Ectodermal cell (in vitro differentiated cells): ENCODE measurements at regions not wholly inside any gene's neighbourhood (a gene's known extent, or its start where the extent isn't known, plus 50 kb on each side); places are given as distances from the start of the nearest gene placed in this dataset.
"Not testable (repeated sequence)": the region's sequence is repeated elsewhere in the genome, so short reads cannot be mapped to it uniquely, and the experiment has no call there.

Source experiments
- H3K27ac ChIP-seq: 2 replicates; pipeline ENCODE4 v1.7.0; 2013; ENCODE audit warnings: mild to moderate bottlenecking, low read depth, low read length; ENCODE audit not compliant: insufficient read depth, poor library complexity, severe bottlenecking
- H3K27me3 ChIP-seq: 2 replicates; pipeline ENCODE4 v1.7.0; 2013; ENCODE audit warnings: mild to moderate bottlenecking, low read length; ENCODE audit not compliant: insufficient read depth, control insufficient read depth, poor library complexity, severe bottlenecking
- H3K36me3 ChIP-seq: one replicate; pipeline ENCODE4 v1.7.0; 2013; ENCODE audit warnings: low read length; ENCODE audit not compliant: control insufficient read depth, insufficient read depth
- H3K4me1 ChIP-seq: one replicate; pipeline ENCODE4 v1.7.0; 2013; ENCODE audit warnings: low read length; ENCODE audit not compliant: control insufficient read depth, insufficient read depth
- H3K4me3 ChIP-seq: 2 replicates; pipeline ENCODE4 v1.7.0; 2013; ENCODE audit warnings: low read depth, low read length, control low read depth; ENCODE audit not compliant: insufficient read depth
- H3K9me3 ChIP-seq: 2 replicates; pipeline ENCODE4 v1.7.0; 2013; ENCODE audit warnings: mild to moderate bottlenecking, low read length, moderate library complexity; ENCODE audit not compliant: control insufficient read depth
- WGBS, 2 experiments: methylation state at CpG; one replicate each; pipeline ENCODE4 v1.1.7; 2013; ENCODE audit warnings: missing lambda C conversion rate in 2 of 2; 5-methylcytosine and 5-hydroxymethylcytosine counted together

GRCh38 chrX:103428525-103428924, 52.2 kb downstream of the BEX3 start:
- H3K27ac ChIP-seq: no peak overlapping the region
- 85 to 90% methylated on average over 2 of the region's 2 CpGs for WGBS, 2 experiments
- H3K4me3 ChIP-seq: no peak overlapping the region
- H3K4me1 ChIP-seq: no peaks in the 10 kb centered on the region
- H3K9me3 ChIP-seq: no peaks in the 10 kb centered on the region
- H3K27me3 ChIP-seq: no peaks in the 10 kb centered on the region
- H3K36me3 ChIP-seq: no peaks in the 10 kb centered on the region

GRCh38 chrX:103429026-103429425, 52.7 kb downstream of the BEX3 start:
- not testable (repeated sequence) for H3K36me3 ChIP-seq, H3K27me3 ChIP-seq, H3K27ac ChIP-seq, H3K9me3 ChIP-seq, H3K4me1 ChIP-seq, H3K4me3 ChIP-seq
- 65 to 66% methylated on average over 7 of the region's 7 CpGs for whole genome bisulfite sequencing, 2 experiments

GRCh38 chrX:103431316-103431715, 55.0 kb downstream of the BEX3 start:
- WGBS, 2 experiments: 82 to 88% methylated on average over 7 of the region's 7 CpGs
- no peaks in the 10 kb centered on the region for H3K27me3 ChIP-seq
- H3K9me3 ChIP-seq: no peaks in the 10 kb centered on the region
- H3K4me3 ChIP-seq: no peak overlapping the region
- no peaks in the 10 kb centered on the region for H3K36me3 ChIP-seq
- H3K4me1 ChIP-seq: no peaks in the 10 kb centered on the region
- no peak overlapping the region for H3K27ac ChIP-seq

- not testable (repeated sequence) for H3K27ac ChIP-seq, H3K4me3 ChIP-seq, H3K4me1 ChIP-seq, H3K27me3 ChIP-seq, H3K9me3 ChIP-seq, H3K36me3 ChIP-seq
- 92 to 93% methylated on average over 4 to 5 of the region's 5 CpGs for WGBS, 2 experiments
Measured at GRCh38 chrX:103432841-103433240, 56.5 kb downstream of the BEX3 start.

- H3K9me3 ChIP-seq: no peaks in the 10 kb centered on the region
- WGBS, 2 experiments: 93% methylated on average over 4 to 5 of the region's 5 CpGs
- H3K4me3 ChIP-seq: no peak overlapping the region
- no peaks in the 10 kb centered on the region for H3K27me3 ChIP-seq
- no peaks in the 10 kb centered on the region for H3K36me3 ChIP-seq
- no peaks in the 10 kb centered on the region for H3K4me1 ChIP-seq
- no peak overlapping the region for H3K27ac ChIP-seq
Measured at GRCh38 chrX:103437147-103437873, 61.0 kb downstream of the BEX3 start.

- 14 to 16% methylated on average over 2 of the region's 2 CpGs for WGBS, 2 experiments
- H3K36me3 ChIP-seq: no peaks in the 10 kb centered on the region
- no peak overlapping the region for H3K27ac ChIP-seq
- no peaks in the 10 kb centered on the region for H3K27me3 ChIP-seq
- no peaks in the 10 kb centered on the region for H3K9me3 ChIP-seq
- H3K4me1 ChIP-seq: no peaks in the 10 kb centered on the region
- H3K4me3 ChIP-seq: no peak overlapping the region
Measured at GRCh38 chrX:103439161-103439560, 62.8 kb downstream of the BEX3 start.

GRCh38 chrX:103440621-103441020, 64.3 kb downstream of the BEX3 start:
- no peaks in the 10 kb centered on the region for H3K9me3 ChIP-seq
- no peak overlapping the region for H3K4me3 ChIP-seq
- no peak overlapping the region for H3K27ac ChIP-seq
- 93 to 95% methylated on average over 2 of the region's 2 CpGs for WGBS, 2 experiments
- H3K36me3 ChIP-seq: no peaks in the 10 kb centered on the region
- H3K27me3 ChIP-seq: no peaks in the 10 kb centered on the region
- H3K4me1 ChIP-seq: no peaks in the 10 kb centered on the region

GRCh38 chrX:103441878-103442535, 65.7 kb downstream of the BEX3 start:
- no peaks in the 10 kb centered on the region for H3K27me3 ChIP-seq
- no peak overlapping the region for H3K27ac ChIP-seq
- H3K4me3 ChIP-seq: no peak overlapping the region
- H3K4me1 ChIP-seq: peaks cover 9% of the 10 kb centered on the region
- no peaks in the 10 kb centered on the region for H3K9me3 ChIP-seq
- H3K36me3 ChIP-seq: no peaks in the 10 kb centered on the region
- 91 to 94% methylated on average over 4 of the region's 4 CpGs for WGBS, 2 experiments

GRCh38 chrX:103442536-103442901, 66.2 kb downstream of the BEX3 start:
- no peak overlapping the region for H3K27ac ChIP-seq

GRCh38 chrX:103446665-103447302, 70.4 kb downstream of the BEX3 start:
- Histone ChIP-seq H3K4me3 (no peak overlapping the region), H3K27ac (peak overlapping the region; percentile 76), H3K27me3 (no peaks in the 10 kb centered on the region), H3K9me3 (no peaks in the 10 kb centered on the region), H3K36me3 (no peaks in the 10 kb centered on the region), H3K4me1 (peaks cover 9% of the 10 kb centered on the region)
- 37% methylated on average over 2 of the region's 2 CpGs; no CpG with 5 or more reads in 1 of the 2 experiments for WGBS, 2 experiments

More at GRCh38 chrX:103442536-103442901, 66.2 kb downstream of the BEX3 start:
- Histone ChIP-seq H3K4me1 (peaks cover 9% of the 10 kb centered on the region), H3K36me3 (no peaks in the 10 kb centered on the region), H3K4me3 (no peak overlapping the region), H3K9me3 (no peaks in the 10 kb centered on the region), H3K27me3 (no peaks in the 10 kb centered on the region)
- WGBS, 2 experiments: 86% methylated on average over 5 to 6 of the region's 6 CpGs
